ENCODE measurements at regions not wholly inside any gene's neighbourhood (a gene's known extent, or its start where the extent isn't known, plus 50 kb on each side); places are given as distances from the start of the nearest gene placed in this dataset.

GRCh38 chr12:4826909-4827308 lies 82.8 kb upstream of the KCNA1 start:
- H3K4me1 ChIP-seq: peaks cover 14% of the 10 kb centered on the region
- Mint-ChIP-seq H3K27ac (no peak overlapping the region), H3K9me3 (no peaks in the 10 kb centered on the region), H3K4me3 (no peak overlapping the region), H3K4me1 (peaks cover 16% of the 10 kb centered on the region), H3K36me3 (no peaks in the 10 kb centered on the region), H3K27me3 (ENCODE audit: insufficient read depth, low read depth) (no peaks in the 10 kb centered on the region)
- TF ChIP-seq CTCF (IDR thresholded peaks at IDR 0.05) (no peak), EZH2 (IDR thresholded peaks at IDR 0.05) (no peak), EZH2phosphoT487 (IDR thresholded peaks at IDR 0.05) (no peak)
- no peaks in the 10 kb centered on the region for H4K20me1 ChIP-seq (ENCODE audit: low read depth)
- no peak overlapping the region for H2AFZ ChIP-seq (replicated peaks)
- H3K79me2 ChIP-seq (ENCODE audit: low read depth): no peaks in the 10 kb centered on the region
- no peaks in the 10 kb centered on the region for H3K9me3 ChIP-seq (ENCODE audit: low read depth)
- no peaks in the 10 kb centered on the region for H3K27me3 ChIP-seq
- no peak overlapping the region for H3K27ac ChIP-seq
- no peaks in the 10 kb centered on the region for H3F3A ChIP-seq (ENCODE audit: low read depth)
- no peak for DNase-seq (ENCODE audit: low spot score)
- H3K4me2 ChIP-seq: no peak overlapping the region
- H3K36me3 ChIP-seq: no peaks in the 10 kb centered on the region
- no peak overlapping the region for H3K9ac ChIP-seq
- H3K4me3 ChIP-seq: no peak overlapping the region

GRCh38 chr12:4828176-4828575 lies 81.5 kb upstream of the KCNA1 start:
- Histone ChIP-seq H3K36me3 (no peaks in the 10 kb centered on the region), H2AFZ (replicated peaks) (no peak overlapping the region), H3K4me1 (peaks cover 14% of the 10 kb centered on the region), H3K27ac (no peak overlapping the region), H4K20me1 (ENCODE audit: low read depth) (no peaks in the 10 kb centered on the region), H3K79me2 (ENCODE audit: low read depth) (no peaks in the 10 kb centered on the region), H3K4me2 (no peak overlapping the region), H3K4me3 (no peak overlapping the region), H3K9ac (no peak overlapping the region), H3K9me3 (ENCODE audit: low read depth) (no peaks in the 10 kb centered on the region), H3F3A (ENCODE audit: low read depth) (no peaks in the 10 kb centered on the region), H3K27me3 (no peaks in the 10 kb centered on the region)
- Mint-ChIP-seq H3K27me3 (ENCODE audit: insufficient read depth, low read depth) (no peaks in the 10 kb centered on the region), H3K36me3 (no peaks in the 10 kb centered on the region), H3K4me3 (no peak overlapping the region), H3K9me3 (no peaks in the 10 kb centered on the region), H3K4me1 (peaks cover 16% of the 10 kb centered on the region), H3K27ac (no peak overlapping the region)
- TF ChIP-seq EZH2 (IDR thresholded peaks at IDR 0.05): no peak
- TF ChIP-seq EZH2phosphoT487 (IDR thresholded peaks at IDR 0.05): no peak
- TF ChIP-seq CTCF (IDR thresholded peaks at IDR 0.05): no peak
- no peak for DNase-seq (ENCODE audit: low spot score)

- no peak overlapping the region for H3K27ac Mint-ChIP-seq
- H3K27me3 ChIP-seq: no peaks in the 10 kb centered on the region
- no peaks in the 10 kb centered on the region for H3K36me3 Mint-ChIP-seq
- H3K4me1 Mint-ChIP-seq: peaks cover 16% of the 10 kb centered on the region
- H3K36me3 ChIP-seq: no peaks in the 10 kb centered on the region
- H3K79me2 ChIP-seq (ENCODE audit: low read depth): no peaks in the 10 kb centered on the region
- no peak for DNase-seq (ENCODE audit: low spot score)
- H3K4me2 ChIP-seq: no peak overlapping the region
- no peak overlapping the region for H3K9ac ChIP-seq
- H3F3A ChIP-seq (ENCODE audit: low read depth): no peaks in the 10 kb centered on the region
- no peak overlapping the region for H3K27ac ChIP-seq
- H2AFZ ChIP-seq (replicated peaks): no peak overlapping the region
- no peaks in the 10 kb centered on the region for H4K20me1 ChIP-seq (ENCODE audit: low read depth)
- H3K4me3 ChIP-seq: no peak overlapping the region
- no peaks in the 10 kb centered on the region for H3K9me3 Mint-ChIP-seq
- peaks cover 14% of the 10 kb centered on the region for H3K4me1 ChIP-seq
- H3K4me3 Mint-ChIP-seq: no peak overlapping the region
- H3K9me3 ChIP-seq (ENCODE audit: low read depth): no peaks in the 10 kb centered on the region
- H3K27me3 Mint-ChIP-seq (ENCODE audit: insufficient read depth, low read depth): peaks cover 2% of the 10 kb centered on the region
- TF ChIP-seq CTCF (IDR thresholded peaks at IDR 0.05): no peak
- TF ChIP-seq EZH2 (IDR thresholded peaks at IDR 0.05): no peak
- no peak for TF ChIP-seq EZH2phosphoT487 (IDR thresholded peaks at IDR 0.05)
These were observed 80.4 kb upstream of the KCNA1 start for GRCh38 chr12:4829161-4829792.
